ENCODE measurements at regions not wholly inside any gene's neighbourhood (a gene's known extent, or its start where the extent isn't known, plus 50 kb on each side); places are given as distances from the start of the nearest gene placed in this dataset.

DNA sequence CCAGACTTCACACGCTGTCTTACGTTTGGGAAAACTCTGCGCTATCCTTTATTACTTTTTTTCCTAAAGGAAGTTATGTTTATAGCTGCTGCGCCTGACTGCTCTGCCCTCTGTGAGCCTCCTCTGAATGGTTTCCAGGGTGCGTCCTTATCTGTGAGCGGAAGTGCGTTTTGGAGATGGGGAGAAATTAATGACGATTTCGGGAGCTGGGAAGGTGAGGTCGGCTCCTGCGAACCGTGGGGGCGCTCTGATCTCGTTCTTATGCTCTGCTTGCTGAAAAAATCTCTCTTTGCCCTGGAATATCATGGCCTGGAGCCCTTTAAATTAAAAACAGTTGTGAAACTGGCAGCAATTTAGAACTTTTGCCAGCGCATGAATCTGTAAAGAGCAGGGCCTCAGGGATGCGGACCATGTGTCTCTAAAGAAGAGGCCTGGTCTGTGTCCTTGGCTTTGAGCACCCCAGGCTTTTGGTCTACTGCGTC lies 135.7 kb upstream of the ZFHX3 start:
- H3K27me3 ChIP-seq (replicated peaks in 1 of 4; ENCODE audit: control insufficient read depth in 3 of 4, extremely low read depth in 1 of 4, insufficient read depth in 3 of 4, low read length in 3 of 4) = no peaks in the 10 kb centered on the region
- H2AK5ac ChIP-seq (ENCODE audit: low read depth, low read length) = no peak overlapping the region
- no peaks in the 10 kb centered on the region for H4K20me1 ChIP-seq (replicated peaks in 1 of 2; ENCODE audit: control insufficient read depth in 1 of 2, insufficient read depth in 2 of 2, low read length in 2 of 2)
- ChIA-PET POLR2A (ENCODE audit: partially characterized antibody) (interaction anchor here (0.6 kb wide), 1 partner anchor 837 kb away, joined by 3 read pairs; no protein-coding TSS in a partner anchor), CTCF (ENCODE audit: partially characterized antibody) (interaction anchor here (0.6 to 0.8 kb wide), 3 partner anchors 88 to 288 kb away, joined by 3 read pairs; no protein-coding TSS in a partner anchor)
- no peak overlapping the region for H4K91ac ChIP-seq (replicated peaks; ENCODE audit: insufficient read length, low read length)
- FAIRE-seq (no peak), DNase-seq (ENCODE audit: low read depth in 1 of 2, low spot score in 2 of 2) (no peak)
- peaks cover 1% of the 10 kb centered on the region; the same call in 1 of the 2 replicates for H3K23me2 ChIP-seq (ENCODE audit: low read depth, low read length)
- H2BK20ac ChIP-seq (ENCODE audit: low read length) = no peak overlapping the region
- peaks cover 0 to 4% of the 10 kb centered on the region in 2 experiments; a peak in 1 of 4 replicates for H3K9me3 ChIP-seq (ENCODE audit: insufficient read depth in 2 of 2, low read depth in 1 of 2, low read length in 1 of 2)
- H3K4me1 ChIP-seq (replicated peaks in 1 of 4; ENCODE audit: control insufficient read depth in 3 of 4, insufficient read depth in 4 of 4, low read length in 3 of 4) = no peaks in the 10 kb centered on the region
- no peaks in the 10 kb centered on the region for H3K79me2 ChIP-seq (ENCODE audit: control insufficient read depth in 1 of 2, insufficient read depth in 2 of 2, low read length in 2 of 2)
- H2AFZ ChIP-seq (ENCODE audit: low read length) = no peak overlapping the region
- H3K4me2 ChIP-seq (ENCODE audit: insufficient read depth in 1 of 2, low read depth in 2 of 2, low read length in 2 of 2) = no peak overlapping the region
- H2BK15ac ChIP-seq (ENCODE audit: low read length) = no peak overlapping the region
- H3K56ac ChIP-seq (replicated peaks; ENCODE audit: insufficient read length, low read depth, low read length) = no peak overlapping the region
- no peak overlapping the region for H3K9ac ChIP-seq (replicated peaks in 1 of 4; ENCODE audit: extremely low read depth in 1 of 4, low read depth in 3 of 4, low read length in 3 of 4)
- H3K4ac ChIP-seq (replicated peaks; ENCODE audit: insufficient read length, low read depth, low read length) = no peak overlapping the region
- no peaks in the 10 kb centered on the region for H3K36me3 ChIP-seq (ENCODE audit: control insufficient read depth in 2 of 4, insufficient read depth in 4 of 4, low read length in 3 of 4)
- 85% methylated on average over 17 of the region's 17 CpGs; no CpG with 5 or more reads in 1 of the 2 experiments for WGBS, 2 experiments (ENCODE audit: extremely low coverage in 1 of 2, insufficient coverage in 1 of 2, insufficient read length in 1 of 2, insufficient replicate concordance in 2 of 2, low coverage in 1 of 2, low lambda C conversion rate in 2 of 2, missing lambda C conversion rate in 1 of 2)
- H3K4me3 ChIP-seq (ENCODE audit: extremely low read depth in 1 of 4, insufficient read depth in 2 of 4, low read depth in 3 of 4, low read length in 4 of 4) = no peak overlapping the region
- no peak overlapping the region for H2BK12ac ChIP-seq (ENCODE audit: low read depth, low read length)
- H3K27ac ChIP-seq (ENCODE audit: low read depth, low read length) = no peak overlapping the region
- H3K18ac ChIP-seq (ENCODE audit: extremely low read depth, low read length) = no peak overlapping the region
- no peak overlapping the region for H2BK5ac ChIP-seq (ENCODE audit: low read depth, low read length)
- H4K5ac ChIP-seq (ENCODE audit: insufficient read length, low read depth, low read length) = no peak overlapping the region
- no peak overlapping the region for H3K23ac ChIP-seq (ENCODE audit: insufficient read length)
- no peak overlapping the region for H4K8ac ChIP-seq (ENCODE audit: extremely low read depth, insufficient read depth, low read length)
- H3K14ac ChIP-seq (ENCODE audit: insufficient read length) = no peak overlapping the region
- TF ChIP-seq SRF (IDR thresholded peaks at IDR 0.05; ENCODE audit: low read depth, low read length) (no peak), BRCA1 (IDR thresholded peaks at IDR 0.05; ENCODE audit: low read depth, low read length) (no peak), CTCF (IDR thresholded peaks at IDR 0.05; ENCODE audit: control extremely low read depth in 1 of 3, insufficient read depth in 1 of 3, low read depth in 1 of 3, low read length in 3 of 3) (peak in 1 of 3 experiments; percentile 8; a peak in 1 of 4 replicates), RAD21 (IDR thresholded peaks at IDR 0.05 in 1 of 2, conservative IDR thresholded peaks at IDR 0.05 in 1 of 2; ENCODE audit: low read depth in 2 of 2, low read length in 2 of 2) (peak; percentile 3 to 5; a peak in 1 of 4 replicates)
- H3K79me1 ChIP-seq (ENCODE audit: low read depth, low read length) = no peaks in the 10 kb centered on the region
- no peak overlapping the region for H2BK120ac ChIP-seq (replicated peaks; ENCODE audit: low read depth, low read length)

All from H1 (cell line).